ENCODE measurements at regions not wholly inside any gene's neighbourhood (a gene's known extent, or its start where the extent isn't known, plus 50 kb on each side); places are given as distances from the start of the nearest gene placed in this dataset.
"Not testable (repeated sequence)": the region's sequence is repeated elsewhere in the genome, so short reads cannot be mapped to it uniquely, and the experiment has no call there.

DNA sequence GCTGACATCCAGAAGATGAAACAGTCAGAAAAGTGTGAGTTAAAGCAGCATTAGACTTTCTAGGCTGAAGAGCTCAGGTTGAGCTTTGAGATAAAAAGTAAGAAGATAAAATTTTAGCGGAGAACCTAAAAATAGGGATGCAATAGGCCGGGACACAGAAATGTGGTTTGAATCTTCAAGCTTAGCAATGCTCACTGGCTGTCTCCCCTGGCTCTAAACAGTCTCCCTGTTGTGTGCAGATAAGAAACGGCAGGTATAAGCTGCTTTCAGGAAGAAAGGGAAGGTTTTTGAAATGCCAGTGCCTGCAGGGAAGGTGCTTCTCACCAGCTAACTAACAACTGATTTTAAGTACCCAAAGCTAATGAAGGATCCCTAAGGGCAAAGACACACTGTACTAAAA is 718.7 kb upstream of the SGO1 start:
- no peak for DNase-seq

DNA sequence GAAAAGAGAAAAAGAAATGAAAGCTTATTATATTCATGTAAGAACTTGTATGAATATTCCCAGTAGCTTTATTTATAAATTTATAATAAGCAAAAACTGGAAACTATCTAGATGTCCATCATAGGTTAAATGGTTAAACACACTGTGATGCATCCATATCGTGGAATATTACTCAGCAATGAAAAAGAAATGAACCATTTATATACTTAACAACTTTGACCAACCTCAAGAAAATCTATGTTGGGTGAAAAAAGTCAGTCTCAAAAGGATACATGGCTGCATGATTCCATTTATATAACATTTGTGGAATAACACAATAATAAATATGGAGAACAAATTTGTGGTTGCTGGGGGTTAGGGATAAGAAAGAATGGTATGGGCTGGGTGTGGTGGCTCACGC is 713.0 kb upstream of the SGO1 start:
- DNase-seq, result no peak

DNA sequence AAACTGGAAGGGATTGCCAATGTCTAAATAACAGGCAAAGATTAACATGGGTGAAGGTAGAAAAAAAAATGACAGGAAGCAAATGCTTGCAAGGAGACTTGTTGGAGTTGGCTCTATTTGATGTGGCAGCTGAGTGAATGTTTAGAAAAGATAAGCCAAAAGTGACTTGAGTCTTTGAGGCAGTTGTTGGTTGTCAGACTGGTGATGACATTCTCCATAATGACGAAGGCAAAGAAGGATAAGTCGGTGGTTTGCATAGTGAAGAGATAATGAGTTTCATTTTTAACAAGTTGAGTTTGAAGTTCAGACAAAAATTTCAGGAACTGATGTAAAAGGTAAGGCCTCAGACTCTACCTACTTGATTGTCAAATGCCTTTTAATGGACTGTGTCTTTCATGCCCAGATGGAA is 704.1 kb upstream of the SGO1 start:
- no peak for DNase-seq

DNA sequence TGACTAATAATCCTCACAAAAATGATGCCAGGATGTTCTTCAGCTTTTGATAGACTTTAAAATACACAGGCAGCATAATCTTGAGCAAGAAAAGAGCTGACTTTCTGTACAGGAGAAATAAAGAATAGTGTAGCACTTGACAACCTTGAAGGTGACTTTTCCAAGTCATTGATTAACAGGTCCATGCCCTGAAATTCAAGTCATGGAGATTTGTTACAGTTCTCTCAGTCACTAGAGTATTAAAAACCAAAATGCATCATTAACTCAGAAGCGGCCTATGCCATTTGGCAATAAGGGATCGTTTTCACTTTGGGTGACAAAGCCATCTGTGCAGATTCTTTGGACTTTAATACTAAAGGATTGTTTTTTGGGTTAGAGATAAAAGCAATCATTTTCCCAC is 692.7 kb upstream of the SGO1 start:
- no peak for DNase-seq

DNA sequence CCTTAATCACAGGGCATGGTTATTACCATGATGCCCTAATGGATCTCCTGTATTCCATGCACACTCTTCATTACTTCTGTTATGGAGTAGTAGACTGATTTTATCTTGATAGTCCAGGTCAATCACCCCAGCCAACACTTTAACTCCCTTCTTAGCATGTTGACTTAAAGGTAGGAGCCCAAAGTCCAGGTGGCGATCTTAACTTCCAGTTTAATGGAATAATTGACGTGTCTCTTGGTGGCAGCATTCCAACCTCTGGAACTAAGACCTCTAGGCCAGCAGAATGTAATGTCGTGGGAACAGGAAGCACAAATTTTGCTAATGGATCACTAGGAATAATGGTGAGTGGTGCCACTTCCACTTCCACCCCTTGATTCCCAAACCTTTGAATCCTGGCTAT is 687.2 kb upstream of the SGO1 start:
- no peak for DNase-seq

DNA sequence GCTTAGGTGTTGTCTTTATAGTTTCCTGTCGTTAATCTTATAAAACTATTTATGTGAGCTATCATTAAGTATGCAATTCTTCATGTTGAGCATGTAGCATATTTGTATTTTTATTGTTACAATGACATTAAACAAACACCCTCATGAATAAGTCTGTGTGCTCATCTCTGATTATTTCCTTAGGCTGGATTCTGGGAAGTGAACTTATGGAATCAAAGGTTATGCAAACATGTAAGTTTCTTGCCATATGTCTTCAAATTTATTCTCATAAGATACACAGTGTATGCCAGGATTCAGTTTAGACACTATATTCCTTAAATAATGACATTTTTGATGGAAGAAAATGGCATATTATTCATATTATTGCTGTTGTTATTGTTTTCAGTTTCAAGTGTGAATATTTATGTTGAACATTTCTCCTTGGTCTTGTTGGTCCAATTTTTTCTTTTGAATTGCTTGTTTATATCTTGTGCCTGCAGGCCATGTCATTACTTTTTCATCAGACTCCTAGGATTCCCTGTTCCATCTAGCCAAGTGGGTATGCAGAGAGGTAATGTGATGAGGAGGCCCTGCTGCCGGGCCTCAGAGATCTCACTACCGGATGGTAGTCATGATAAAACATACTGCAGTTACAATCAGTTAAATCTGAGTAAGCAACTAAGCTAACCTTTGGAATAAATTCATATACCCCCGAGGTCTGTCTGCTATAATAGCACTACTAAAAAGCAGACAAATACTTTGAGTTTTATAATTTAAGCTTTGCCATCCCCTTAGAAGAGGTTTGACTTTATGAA is 684.3 kb upstream of the SGO1 start:
- DNase-seq, result no peak

DNA sequence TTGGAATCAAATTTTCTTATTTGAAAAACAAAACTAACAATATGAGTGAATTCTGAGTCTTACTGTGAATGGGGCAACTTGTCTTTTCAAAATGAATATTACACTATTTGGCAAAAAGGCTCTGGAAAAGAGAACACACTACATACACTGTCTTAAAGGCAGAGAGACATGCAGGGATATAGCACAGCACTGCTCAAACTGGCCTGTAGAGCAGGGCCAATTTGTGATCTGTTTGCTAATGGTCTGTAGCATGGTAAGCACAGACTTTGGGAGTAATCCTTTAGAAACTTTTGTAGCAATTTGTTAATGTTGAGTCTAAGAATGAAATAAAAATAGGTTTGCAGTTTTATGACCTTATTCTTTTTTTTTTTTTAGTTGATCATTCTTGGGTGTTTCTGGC is 679.8 kb upstream of the SGO1 start:
- DNase-seq, result no peak

DNA sequence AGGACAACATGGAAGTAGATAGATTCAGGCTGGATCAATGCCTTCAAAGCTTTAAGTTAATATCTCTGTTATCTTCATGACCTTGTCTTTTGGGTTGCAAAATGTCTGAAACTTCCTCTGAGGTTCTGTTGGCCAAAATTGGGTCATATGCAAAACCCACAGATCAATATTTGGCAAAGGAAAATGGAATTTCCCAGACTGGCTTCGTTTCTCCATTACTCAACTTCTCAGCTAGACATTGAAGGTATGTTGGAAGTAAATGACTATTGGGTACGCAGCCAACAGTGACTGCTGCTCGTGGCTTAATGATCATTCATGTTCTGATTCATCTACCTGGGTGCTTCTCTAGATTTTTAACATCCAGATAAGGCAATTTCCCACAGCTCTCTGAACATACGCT is 675.4 kb upstream of the SGO1 start:
- no peak for DNase-seq

DNA sequence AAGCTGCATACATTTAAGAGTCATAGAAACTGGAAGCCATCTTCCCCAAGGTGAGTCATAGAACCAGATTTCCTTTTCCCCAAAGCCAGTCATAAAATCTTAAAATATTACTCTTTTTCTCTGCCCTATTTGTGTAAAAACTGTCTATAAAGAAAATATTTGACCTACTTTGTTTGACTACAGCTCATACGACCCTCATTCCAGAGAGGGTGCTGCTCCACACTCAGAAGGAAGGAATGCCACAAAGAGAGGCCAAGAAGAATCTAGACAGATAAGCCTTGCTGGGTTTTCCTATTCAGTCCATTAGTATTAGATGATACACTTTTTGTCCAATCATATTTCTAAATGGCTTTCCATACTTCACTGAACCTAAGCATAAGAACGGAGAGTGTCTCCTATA is 671.6 kb upstream of the SGO1 start:
- DNase-seq, result no peak

DNA sequence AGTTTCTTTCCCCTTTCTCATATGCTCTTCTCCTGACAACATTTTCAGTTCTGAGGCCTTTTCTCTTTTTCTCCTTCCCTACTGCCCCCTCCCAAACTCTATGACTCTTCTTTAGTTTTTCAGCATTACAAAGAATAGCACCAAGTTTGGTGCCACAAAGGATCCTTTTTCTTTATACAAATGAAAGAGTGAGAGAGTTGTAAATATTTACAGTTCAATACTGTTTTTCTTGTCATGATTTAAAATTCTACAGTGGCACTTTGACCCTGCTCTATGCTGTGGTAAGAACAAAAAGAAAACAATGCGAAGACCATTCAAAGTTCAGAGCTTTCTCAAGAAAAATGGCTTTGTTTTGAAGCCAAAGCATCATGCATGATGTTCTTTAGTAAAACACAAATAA is 667.9 kb upstream of the SGO1 start:
- no peak for DNase-seq

DNA sequence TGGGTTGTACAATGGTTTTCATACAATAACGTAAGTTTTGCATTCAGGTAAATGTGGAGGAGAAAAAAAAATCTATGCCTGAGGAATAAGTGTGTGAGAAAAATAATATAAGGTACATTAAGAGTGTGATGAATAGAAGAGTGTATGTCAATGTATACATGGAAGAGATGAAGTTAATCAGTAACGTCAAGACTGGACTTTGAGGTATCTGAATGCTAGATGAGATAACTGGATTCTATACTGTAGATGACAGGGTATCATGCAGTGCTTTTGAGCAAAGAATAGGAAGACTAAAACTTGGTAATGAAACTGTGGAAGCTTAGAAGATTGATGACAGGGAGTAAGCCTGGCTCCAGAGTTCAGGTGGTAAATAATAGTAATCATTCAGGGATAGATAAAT is 666.7 kb upstream of the SGO1 start:
- DNase-seq, result no peak

DNA sequence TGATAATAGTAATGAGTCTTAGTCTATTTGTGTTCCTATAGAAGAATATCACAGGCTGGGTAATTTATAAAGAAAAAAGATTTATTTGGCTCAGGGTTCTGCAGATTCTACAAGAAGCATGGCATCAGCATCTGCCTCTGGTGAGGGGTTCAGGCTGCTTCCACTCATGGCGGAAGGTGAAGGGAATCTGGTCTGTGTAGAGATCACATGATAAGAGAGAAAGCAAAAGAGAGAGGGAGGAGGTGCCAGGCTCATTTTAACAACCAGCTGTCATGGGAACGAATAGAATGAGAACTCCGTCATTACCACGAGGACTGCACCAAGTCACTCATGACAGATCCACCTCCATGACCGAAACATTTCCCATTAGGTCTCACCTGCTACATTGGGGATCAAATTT is 664.0 kb upstream of the SGO1 start:
- DNase-seq, result no peak

DNA sequence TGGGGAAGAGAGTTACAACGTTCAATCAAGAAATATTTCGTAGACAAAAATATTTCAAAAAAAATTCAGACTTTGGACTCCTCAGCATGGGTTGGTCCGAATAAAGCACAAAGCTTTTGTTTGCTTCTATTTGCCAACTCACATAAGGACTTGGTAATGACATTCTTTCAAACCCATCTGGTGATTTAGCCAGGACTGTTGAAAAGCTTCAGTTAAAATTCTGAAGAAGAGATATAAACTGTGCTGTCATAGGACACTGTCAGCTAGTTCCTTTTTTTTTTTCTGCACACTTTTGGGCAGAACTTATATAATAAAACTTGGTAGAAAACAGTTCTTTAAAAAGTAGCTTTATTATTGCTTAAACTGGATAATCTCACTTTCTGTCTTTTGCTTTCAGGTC is 660.8 kb upstream of the SGO1 start:
- DNase-seq, result no peak

DNA sequence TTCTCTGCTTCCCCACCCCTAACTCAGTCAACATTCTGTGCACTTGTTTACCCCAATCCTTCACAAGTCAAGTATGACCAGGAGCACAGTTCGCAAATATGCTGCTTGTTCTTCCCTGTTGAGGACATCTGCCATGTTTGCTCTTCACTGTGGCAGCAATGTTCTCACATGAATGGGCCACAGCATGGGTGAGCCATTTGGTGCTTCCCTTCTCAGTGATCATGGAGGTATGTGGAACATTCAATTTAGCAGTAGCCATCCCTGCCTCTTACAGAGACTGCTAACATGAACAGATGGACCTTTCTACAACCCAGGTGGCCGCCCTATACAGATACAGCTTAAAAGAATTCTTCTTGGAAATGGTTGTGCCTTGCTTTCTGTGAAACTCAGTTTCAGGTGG is 660.1 kb upstream of the SGO1 start:
- DNase-seq, result no peak

DNA sequence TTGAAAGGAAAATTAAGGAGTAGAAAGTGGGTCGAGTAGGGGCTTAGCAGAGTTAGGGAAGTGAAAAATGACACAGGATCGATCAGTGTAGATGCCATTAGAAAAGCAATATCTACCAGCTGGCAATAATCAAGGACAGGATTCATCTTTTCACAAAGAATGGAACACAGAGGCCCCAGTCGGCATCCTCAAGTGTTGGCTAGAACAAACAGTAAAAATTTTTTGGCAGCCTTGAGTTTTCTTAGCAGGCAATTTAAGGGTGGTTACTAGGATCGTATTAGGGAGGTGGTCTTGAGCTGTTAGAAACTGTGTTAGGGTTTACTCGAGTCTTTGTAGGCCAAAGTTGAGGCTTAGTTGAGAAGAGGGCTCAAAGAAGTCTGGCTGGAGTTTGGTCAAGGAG is 658.8 kb upstream of the SGO1 start:
- no peak for DNase-seq

DNA sequence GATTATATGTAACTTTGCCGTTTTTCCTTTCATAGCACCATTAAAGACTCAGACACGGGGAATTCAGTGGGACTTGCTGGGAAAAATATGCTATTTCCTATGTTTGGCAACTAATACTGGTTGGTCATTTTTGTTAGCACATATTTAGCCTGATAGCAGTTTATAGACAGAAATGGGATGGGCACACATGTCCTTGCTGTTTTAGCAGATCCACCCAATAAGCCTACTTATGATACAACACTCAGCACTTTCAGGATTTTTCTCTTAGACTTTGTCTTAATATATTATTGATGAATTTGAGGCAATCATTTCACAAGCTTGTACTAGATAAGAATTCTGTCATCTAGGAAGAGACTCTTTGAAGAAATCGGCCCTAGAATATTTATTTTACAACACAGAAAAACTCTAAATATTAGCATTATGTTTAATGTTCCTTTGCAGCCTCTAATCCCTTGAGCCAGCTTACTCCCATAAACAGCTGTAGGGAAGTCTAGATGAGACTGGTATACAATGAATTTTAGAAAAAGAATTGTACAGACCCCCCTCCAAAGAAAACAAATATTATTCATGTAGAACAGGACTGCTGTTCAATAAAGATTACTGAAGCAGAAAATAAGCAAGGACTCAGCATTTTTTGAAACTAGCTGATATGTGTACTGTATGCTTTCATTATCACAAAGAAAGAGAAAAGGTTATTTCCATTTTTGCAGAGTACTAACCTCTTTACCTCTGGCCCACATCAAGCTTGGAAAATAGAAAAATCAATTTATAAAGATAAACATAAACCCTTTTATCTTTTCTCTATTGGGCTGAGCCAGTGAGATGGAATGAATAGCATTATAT is 656.8 kb upstream of the SGO1 start:
- no peak for DNase-seq

DNA sequence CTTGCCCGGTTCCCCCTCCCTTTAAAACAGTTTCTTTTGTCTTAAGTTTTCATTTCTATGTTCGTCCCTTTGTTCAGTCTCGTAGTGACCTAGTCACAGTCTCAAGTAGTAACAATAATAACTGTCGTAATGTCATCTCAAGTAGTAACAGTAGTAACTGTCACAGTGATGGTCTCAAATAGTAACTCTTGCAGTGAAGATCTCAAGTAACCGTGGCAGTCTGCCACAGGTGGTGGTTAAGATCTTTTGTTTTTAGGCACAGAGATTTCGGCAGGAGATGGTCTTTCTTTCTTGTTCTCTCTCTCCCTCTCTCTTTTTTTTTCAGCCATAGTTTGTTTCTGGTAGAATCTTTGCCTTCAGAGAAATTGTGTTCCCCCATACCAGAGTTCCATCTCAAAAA is 656.0 kb upstream of the SGO1 start:
- no peak for DNase-seq

DNA sequence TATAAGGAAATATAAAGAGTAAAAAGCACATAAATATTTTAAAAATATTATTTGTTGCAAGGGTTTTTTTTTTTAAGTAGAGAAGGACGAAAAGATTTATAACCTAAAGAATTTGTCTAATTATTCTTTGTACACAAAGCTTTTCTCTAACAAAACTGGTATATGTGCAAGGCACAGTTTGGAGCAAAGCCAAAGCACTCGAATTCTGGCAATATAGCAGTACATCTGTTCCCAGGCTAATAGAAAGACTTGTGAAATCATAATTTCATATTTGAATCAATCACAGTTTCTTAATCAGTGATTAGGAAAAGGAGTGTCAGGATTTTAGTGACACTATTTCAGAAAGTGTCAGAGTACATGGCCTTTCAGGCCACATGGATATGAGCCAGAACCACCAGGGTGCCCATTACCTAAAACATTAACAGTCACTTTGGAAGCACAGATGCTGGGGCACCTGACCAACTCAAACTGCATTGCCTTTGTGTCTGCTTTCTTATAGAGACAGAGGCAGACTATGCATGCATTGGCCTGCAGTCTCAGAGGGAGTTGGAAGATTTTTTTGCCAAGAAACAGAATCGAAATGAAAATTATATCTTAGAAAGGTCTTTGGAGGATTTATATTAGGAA is 651.8 kb upstream of the SGO1 start:
- DNase-seq, result no peak

DNA sequence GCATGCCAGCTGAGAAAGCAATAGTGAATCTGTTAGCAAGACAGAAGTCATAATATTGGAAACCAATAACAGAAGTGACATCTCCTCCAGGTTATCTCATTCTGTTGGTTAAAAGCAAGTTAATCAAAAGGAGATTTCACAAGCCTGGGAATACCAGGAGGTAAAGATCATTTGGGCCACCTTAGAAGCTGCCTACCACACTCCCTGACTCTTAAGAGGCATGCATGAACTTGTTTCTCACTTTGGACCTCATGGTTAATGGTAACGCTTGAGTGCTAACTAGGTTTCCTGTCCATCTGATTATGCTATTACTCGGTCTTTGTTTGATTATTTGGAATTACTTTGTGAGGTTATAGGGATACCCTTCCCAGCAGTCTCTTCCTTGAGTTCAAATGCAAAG is 650.8 kb upstream of the SGO1 start:
- DNase-seq, result no peak

DNA sequence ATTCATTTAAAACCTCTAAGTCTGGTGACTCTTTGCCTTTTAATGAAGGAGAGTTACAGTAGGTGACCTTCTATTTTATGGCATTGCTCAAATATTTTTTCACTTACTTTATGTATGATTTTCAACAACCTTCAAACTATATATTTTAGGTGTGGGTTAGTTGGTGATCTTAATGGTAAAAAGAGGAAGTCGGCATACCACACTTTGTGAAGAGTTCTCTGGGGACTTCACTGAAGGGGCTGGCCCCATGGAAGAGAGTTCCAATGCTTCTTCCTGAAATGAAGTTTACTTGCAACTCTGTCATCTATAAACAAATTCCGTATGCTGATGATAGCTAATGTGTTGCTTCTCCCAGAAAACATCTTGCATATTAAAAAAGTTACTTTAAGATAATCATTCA is 647.0 kb upstream of the SGO1 start:
- no peak for DNase-seq

DNA sequence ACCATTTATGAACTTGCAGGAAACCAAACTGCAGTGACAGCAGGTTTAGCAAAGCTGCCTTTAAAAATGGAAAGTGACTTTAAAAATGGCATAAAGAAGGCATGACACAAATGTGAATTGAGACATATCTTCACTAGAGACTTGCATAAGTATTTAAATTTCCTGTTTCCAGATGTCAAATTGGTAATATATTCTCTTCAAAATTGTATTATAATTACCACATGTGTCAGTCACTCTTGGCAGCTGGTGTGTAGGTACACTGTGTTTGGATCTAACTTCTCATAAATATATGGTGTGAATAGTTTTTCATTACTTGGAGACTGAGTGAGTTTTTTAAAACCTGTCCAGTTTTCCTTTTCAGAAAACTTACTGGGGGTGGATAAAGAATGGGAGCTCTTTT is 636.2 kb upstream of the SGO1 start:
- no peak for DNase-seq

DNA sequence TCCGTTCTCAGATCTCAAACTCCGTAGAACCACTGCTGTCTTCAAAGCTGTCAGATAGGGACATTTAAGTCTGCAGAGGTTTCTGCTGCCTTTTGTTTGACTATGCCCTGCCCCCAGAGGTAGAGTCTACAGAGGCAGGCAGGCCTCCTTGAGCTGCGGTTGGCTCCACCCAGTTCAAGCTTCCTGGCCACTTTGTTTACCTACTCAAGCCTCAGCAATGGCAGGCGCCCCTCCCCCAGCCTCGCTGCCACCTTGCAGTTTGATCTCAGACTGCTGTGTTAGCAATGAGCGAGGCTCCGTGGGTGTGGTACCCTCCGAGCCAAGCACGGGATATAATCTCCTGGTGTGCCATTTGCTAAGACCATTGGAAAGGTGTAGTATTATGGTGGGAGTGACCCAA is 634.9 kb upstream of the SGO1 start:
- not testable (repeated sequence) for DNase-seq

DNA sequence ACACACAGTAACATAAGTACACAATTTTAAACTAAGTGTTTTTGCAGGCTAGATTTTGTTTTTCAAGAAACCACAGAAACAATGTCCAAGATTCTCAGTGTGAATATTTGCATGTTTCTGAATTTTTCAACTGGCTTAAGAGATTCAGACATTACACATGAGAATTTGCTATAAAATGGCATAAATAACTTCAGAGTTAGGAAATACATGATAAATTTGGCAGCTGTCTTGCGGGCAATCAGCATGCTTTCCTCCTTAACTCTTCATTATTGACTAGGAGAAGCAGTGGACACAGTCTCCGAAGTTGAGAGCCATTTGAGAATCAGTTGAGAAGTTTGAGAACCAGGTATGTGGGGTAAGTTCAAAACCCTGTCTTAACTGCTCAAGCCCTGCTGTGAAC is 625.6 kb upstream of the SGO1 start:
- DNase-seq, result no peak

DNA sequence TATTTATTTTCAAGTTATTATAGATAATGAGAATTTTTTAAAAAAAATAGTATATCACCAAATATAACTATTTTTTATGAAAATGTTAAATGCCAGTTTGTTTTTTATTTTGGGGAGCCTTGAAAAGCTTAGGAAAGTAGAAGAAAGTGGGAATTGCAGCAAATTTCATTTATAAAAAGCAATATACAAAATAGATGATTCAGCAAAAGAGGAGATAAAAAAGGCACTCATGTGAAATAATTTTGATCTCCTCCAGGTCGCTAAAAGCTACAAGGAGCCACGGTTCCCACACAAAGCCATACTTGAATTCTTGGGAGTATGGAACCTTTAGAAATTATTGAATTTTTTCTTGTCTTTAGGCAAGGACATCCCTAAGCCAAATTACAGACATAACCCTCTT is 625.0 kb upstream of the SGO1 start:
- DNase-seq, result no peak
